OCI-LY7 (cell line): ENCODE measurements at regions not wholly inside any gene's neighbourhood (a gene's known extent, or its start where the extent isn't known, plus 50 kb on each side); places are given as distances from the start of the nearest gene placed in this dataset.

Source experiments
- BruUV-seq: library from RNA; stranded (reverse); fragments of 400-500 nt; replicated peaks from 2 replicates; lab custom pipeline; 2021; lab: Mats Ljungman, UMichigan
- CTCF ChIA-PET: fragments of 300-600 bp; sonication (Branson Sonifier 250); formaldehyde crosslinking; loops from one replicate; lab custom pipeline; 2022; ENCODE audit warnings: antibody characterized with exemption; ENCODE audit not compliant: unreplicated experiment; lab: Charles Lee
- POLR2A ChIA-PET: fragments of 300-600 bp; sonication (Branson Sonifier 250); formaldehyde crosslinking; loops from one replicate; lab custom pipeline; 2022; ENCODE audit warnings: antibody characterized with exemption; lab: Charles Lee
- DNase-seq: peaks from one replicate; pipeline ENCODE4 v3.0.0-alpha.2; 2015; ENCODE audit warnings: low spot score
- H2AFZ ChIP-seq: fragments of 200-600 bp; sonication (generic), shearing (Covaris generic); 2 replicates; pipeline ENCODE4 v1.6.1; 2014; ENCODE audit warnings: mild to moderate bottlenecking, antibody characterized with exemption, low read length, moderate library complexity
- H3K27ac ChIP-seq: fragments of 200-600 bp; sonication (generic); 2 replicates; pipeline ENCODE4 v1.5.1; 2014; ENCODE audit warnings: mixed run types, low read depth, mild to moderate bottlenecking, moderate library complexity, low read length, inconsistent platforms; ENCODE audit not compliant: poor library complexity, severe bottlenecking
- H3K36me3 ChIP-seq: fragments of 200-600 bp; sonication (generic); 2 replicates; pipeline ENCODE4 v1.6.1; 2014; ENCODE audit warnings: mild to moderate bottlenecking, antibody characterized with exemption, low read length, moderate library complexity, mixed read lengths; ENCODE audit not compliant: insufficient read depth
- H3K4me1 ChIP-seq: fragments of 200-600 bp; sonication (generic); 2 replicates; pipeline ENCODE4 v1.5.1; 2014; ENCODE audit warnings: mild to moderate bottlenecking, low read length; ENCODE audit not compliant: insufficient read depth, poor library complexity, severe bottlenecking
- H3K4me2 ChIP-seq: fragments of 200-600 bp; sonication (generic); 2 replicates; pipeline ENCODE4 v1.6.1; 2014; ENCODE audit warnings: mild to moderate bottlenecking, low read length
- H3K4me3 ChIP-seq: fragments of 200-600 bp; sonication (generic); 2 replicates; pipeline ENCODE4 v1.5.1; 2014; ENCODE audit warnings: mild to moderate bottlenecking, low read depth, low read length; ENCODE audit not compliant: poor library complexity, severe bottlenecking
- H3K79me2 ChIP-seq: fragments of 200-600 bp; sonication (generic); 2 replicates; pipeline ENCODE4 v1.6.1; 2016; ENCODE audit warnings: low read depth, mild to moderate bottlenecking, low read length, moderate library complexity, mixed read lengths; ENCODE audit not compliant: insufficient read depth
- H3K9me2 ChIP-seq: fragments of 200-600 bp; sonication (generic); 2 replicates; pipeline ENCODE4 v1.6.1; 2016; ENCODE audit warnings: mild to moderate bottlenecking, low read length, mixed read lengths; ENCODE audit not compliant: insufficient read depth
- H3K9me3 ChIP-seq: fragments of 200-600 bp; sonication (generic); 2 replicates; pipeline ENCODE4 v1.6.1; 2014; ENCODE audit warnings: mild to moderate bottlenecking, mixed run types, low read length, mixed read lengths
- H4K20me1 ChIP-seq: fragments of 200-600 bp; sonication (generic); 2 replicates; pipeline ENCODE4 v1.6.1; 2014; ENCODE audit warnings: mild to moderate bottlenecking, antibody characterized with exemption, low read length, moderate library complexity, mixed read lengths; ENCODE audit not compliant: insufficient read depth
- EZH2phosphoT487 ChIP-seq: fragments of 200-600 bp; sonication (generic); IDR thresholded peaks from 2 replicates; pipeline ENCODE4 v1.6.1; 2018; ENCODE audit warnings: low read depth, borderline replicate concordance, mild to moderate bottlenecking, mixed run types, antibody characterized with exemption, low read length, moderate library complexity, mixed read lengths
- intact Hi-C: fragments of 100-400 bp; cut with micrococcal nuclease; formaldehyde crosslinking; loops from one replicate; pipeline ENCODE4 v1.10.0; 2022; ENCODE audit not compliant: unreplicated experiment
- TF ChIP-seq, protein P1 (sequence below): fragments of 200-600 bp; sonication (generic); conservative IDR thresholded peaks from 2 replicates; pipeline ENCODE4 v1.5.1; 2014; ENCODE audit warnings: mild to moderate bottlenecking, antibody characterized with exemption, low read length, moderate library complexity, mixed read lengths

DNA sequence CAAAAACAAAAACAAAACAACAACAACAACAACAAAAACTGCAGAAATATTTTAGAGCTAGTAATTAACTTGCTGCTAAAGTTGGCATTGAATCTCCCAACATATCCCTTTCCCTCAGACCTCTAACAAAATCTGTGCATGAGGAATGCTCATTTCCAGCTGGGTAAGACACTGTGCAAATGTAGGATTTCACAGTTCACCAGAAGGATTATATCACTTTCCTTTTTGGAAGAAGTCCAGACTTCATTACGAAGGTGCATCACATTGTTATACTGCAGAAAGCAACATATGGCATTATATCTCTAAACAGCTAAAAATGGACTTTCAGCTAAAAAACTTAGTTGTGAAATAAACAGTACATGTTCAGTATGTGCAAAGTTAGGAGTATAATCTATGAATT, 341.8 kb downstream of the FSCB start:
- BruUV-seq, result no TSS peak
- POLR2A ChIA-PET, result interaction anchor here (0.7 kb wide), 1 partner anchor 191 kb away, joined by 3 read pairs; no protein-coding TSS in a partner anchor
- DNase-seq, result no peak
- intact Hi-C loops, result no loop called here
- H3K4me3 ChIP-seq, result no peak overlapping the region
- H3K9me3 ChIP-seq, result no peaks in the 10 kb centered on the region
- no peak overlapping the region for H3K27ac ChIP-seq
- no peaks in the 10 kb centered on the region for H3K9me2 ChIP-seq
- H2AFZ ChIP-seq, result no peak overlapping the region
- no peaks in the 10 kb centered on the region for H3K79me2 ChIP-seq
- TF ChIP-seq, protein P1, sequence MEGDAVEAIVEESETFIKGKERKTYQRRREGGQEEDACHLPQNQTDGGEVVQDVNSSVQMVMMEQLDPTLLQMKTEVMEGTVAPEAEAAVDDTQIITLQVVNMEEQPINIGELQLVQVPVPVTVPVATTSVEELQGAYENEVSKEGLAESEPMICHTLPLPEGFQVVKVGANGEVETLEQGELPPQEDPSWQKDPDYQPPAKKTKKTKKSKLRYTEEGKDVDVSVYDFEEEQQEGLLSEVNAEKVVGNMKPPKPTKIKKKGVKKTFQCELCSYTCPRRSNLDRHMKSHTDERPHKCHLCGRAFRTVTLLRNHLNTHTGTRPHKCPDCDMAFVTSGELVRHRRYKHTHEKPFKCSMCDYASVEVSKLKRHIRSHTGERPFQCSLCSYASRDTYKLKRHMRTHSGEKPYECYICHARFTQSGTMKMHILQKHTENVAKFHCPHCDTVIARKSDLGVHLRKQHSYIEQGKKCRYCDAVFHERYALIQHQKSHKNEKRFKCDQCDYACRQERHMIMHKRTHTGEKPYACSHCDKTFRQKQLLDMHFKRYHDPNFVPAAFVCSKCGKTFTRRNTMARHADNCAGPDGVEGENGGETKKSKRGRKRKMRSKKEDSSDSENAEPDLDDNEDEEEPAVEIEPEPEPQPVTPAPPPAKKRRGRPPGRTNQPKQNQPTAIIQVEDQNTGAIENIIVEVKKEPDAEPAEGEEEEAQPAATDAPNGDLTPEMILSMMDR, result no peak
- TF ChIP-seq EZH2phosphoT487, result no peak
- no peak overlapping the region for H3K4me2 ChIP-seq
- H3K4me1 ChIP-seq, result no peaks in the 10 kb centered on the region
- no peaks in the 10 kb centered on the region for H4K20me1 ChIP-seq
- CTCF ChIA-PET, result no interaction called here
- H3K36me3 ChIP-seq, result no peaks in the 10 kb centered on the region

DNA sequence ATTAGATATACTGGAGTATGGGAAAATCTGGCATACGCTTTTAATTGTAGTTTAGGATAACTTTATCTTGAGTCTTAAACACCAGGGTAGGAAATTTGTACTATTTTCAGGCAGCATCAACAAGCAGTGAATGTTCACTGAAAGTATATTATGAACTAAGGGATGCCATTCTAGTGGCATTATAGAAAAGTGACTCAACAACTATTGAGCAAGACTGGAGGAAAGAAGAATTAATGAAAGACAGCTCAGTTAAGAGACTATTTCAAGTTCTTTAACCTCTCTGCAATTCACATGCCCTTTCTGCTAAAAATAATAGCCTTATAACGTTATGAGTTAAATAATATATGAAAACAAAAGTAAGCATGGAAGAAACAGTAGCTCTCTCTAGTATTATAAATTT, 343.1 kb downstream of the FSCB start:
- H3K79me2 ChIP-seq, result no peaks in the 10 kb centered on the region
- no peaks in the 10 kb centered on the region for H3K9me3 ChIP-seq
- POLR2A ChIA-PET, result no interaction called here
- H2AFZ ChIP-seq, result no peak overlapping the region
- no peaks in the 10 kb centered on the region for H3K4me1 ChIP-seq
- no peaks in the 10 kb centered on the region for H3K9me2 ChIP-seq
- no peak overlapping the region for H3K27ac ChIP-seq
- BruUV-seq, result no TSS peak
- TF ChIP-seq EZH2phosphoT487, result no peak
- TF ChIP-seq, protein P1, result no peak
- H3K4me2 ChIP-seq, result no peak overlapping the region
- DNase-seq, result no peak
- CTCF ChIA-PET, result no interaction called here
- intact Hi-C loops, result no loop called here
- no peak overlapping the region for H3K4me3 ChIP-seq
- H4K20me1 ChIP-seq, result no peaks in the 10 kb centered on the region
- H3K36me3 ChIP-seq, result no peaks in the 10 kb centered on the region

DNA sequence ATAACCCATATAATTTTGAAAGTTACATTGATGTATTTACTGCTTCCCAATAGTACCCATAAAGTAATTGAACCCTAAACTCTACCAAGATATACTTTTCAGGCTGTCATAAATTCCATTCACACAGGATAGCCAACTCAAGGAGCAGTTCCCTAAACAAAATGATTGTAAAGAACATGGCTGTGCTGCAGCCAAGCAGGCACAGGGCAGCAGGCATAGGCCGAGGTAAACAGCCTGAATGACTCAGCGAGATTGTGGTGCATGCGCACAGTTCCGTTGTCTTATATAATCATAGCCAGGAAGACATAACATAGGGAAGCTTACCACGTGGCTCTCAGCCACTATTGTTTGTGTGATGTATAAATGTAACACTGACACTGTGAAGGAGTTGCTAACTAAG, 344.9 kb downstream of the FSCB start:
- ChIA-PET POLR2A (interaction anchor here (1.1 kb wide), 1 partner anchor 16 kb away, joined by 3 read pairs; no protein-coding TSS in a partner anchor), CTCF (no interaction called here)
- Histone ChIP-seq H3K4me1 (no peaks in the 10 kb centered on the region), H3K4me3 (no peak overlapping the region), H3K27ac (no peak overlapping the region), H4K20me1 (no peaks in the 10 kb centered on the region), H3K36me3 (no peaks in the 10 kb centered on the region), H3K79me2 (no peaks in the 10 kb centered on the region), H2AFZ (no peak overlapping the region), H3K9me2 (no peaks in the 10 kb centered on the region), H3K4me2 (no peak overlapping the region), H3K9me3 (no peaks in the 10 kb centered on the region)
- intact Hi-C loops, result no loop called here
- no peak for TF ChIP-seq EZH2phosphoT487
- TF ChIP-seq, protein P1, result no peak
- peak; percentile 3 for DNase-seq
- no TSS peak for BruUV-seq
